ENCODE measurements at regions not wholly inside any gene's neighbourhood (a gene's known extent, or its start where the extent isn't known, plus 50 kb on each side); places are given as distances from the start of the nearest gene placed in this dataset.
A peak's percentile ranks its signal among the peaks of the same experiment; 100 is the strongest.

DNA sequence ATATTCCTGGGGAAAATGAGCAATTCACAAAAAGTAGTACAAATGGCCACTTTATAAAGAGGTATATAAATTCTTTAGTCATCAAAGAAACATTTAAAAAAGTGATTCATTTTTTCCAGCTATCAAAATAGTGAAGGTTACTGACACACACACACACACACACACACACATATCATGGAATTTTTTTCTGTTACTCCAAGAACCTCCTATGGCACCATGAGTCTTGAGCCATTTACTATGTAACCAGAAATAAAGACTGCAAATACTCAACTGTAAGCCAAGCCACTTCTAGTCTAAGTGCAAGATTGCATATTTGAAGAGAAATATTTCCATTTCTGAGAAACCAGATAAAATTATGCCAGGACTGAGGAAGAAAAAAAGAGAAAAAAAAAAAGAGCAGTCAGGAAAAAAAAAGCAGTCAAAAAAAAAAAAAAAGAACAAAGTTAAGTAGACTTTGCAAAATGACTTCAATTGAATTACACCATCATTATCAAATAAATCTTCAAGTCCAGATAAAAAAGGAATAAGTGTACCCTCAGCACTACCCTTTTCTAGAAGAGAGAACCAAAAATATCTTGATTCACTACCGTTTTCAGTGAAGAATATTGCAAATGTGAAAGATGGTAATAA lies 275.7 kb downstream of the DAD1 start:
- no peaks in the 10 kb centered on the region for H3K36me3 ChIP-seq
- no peak for TF ChIP-seq CTCF (IDR thresholded peaks at IDR 0.05)
- intact Hi-C loops (cut with DNase I; ENCODE audit: low total_unique reads), result loop anchor here (5.0 kb wide), 1 partner anchor 36 kb away; no protein-coding TSS in a partner anchor
- H3K4me3 ChIP-seq, result no peak overlapping the region
- peaks cover 0 to 23% (median 5%) of the 10 kb centered on the region in 4 donors for H3K4me1 ChIP-seq
- no peaks in the 10 kb centered on the region for H3K9me3 ChIP-seq
- H3K27me3 ChIP-seq, result no peaks in the 10 kb centered on the region
- peak overlapping the region in 1 of 2 donors; percentile 14 for H3K27ac ChIP-seq
- no peak for DNase-seq

DNA sequence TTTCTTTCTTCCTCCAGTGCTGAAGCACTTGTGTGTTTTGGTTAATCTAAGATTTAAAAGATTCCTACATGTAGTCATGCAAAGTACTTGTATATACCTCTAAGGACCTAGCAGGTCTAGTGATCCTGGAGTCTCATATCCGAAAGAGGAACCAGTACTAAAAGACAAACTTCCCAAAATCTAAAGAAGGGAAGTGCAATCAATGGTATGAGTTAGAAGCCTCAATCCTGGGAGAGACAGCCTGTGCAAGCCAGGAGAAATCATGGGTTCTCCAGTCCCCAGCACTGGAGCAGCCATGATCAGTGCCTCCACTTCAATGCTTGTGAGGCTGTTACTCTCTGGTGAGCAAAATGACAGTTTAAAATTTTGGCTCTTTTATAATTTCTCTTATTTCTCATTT lies 277.4 kb downstream of the DAD1 start:
- TF ChIP-seq CTCF (IDR thresholded peaks at IDR 0.05), result no peak
- Histone ChIP-seq H3K27me3 (no peaks in the 10 kb centered on the region), H3K4me1 (peaks cover 0 to 38% (median 5%) of the 10 kb centered on the region in 4 donors), H3K4me3 (no peak overlapping the region), H3K9me3 (no peaks in the 10 kb centered on the region), H3K36me3 (no peaks in the 10 kb centered on the region), H3K27ac (no peak overlapping the region)
- DNase-seq, result no peak
- intact Hi-C loops (cut with DNase I; ENCODE audit: low total_unique reads), result loop anchor here (5.0 kb wide), 1 partner anchor 34 kb away; no protein-coding TSS in a partner anchor

DNA sequence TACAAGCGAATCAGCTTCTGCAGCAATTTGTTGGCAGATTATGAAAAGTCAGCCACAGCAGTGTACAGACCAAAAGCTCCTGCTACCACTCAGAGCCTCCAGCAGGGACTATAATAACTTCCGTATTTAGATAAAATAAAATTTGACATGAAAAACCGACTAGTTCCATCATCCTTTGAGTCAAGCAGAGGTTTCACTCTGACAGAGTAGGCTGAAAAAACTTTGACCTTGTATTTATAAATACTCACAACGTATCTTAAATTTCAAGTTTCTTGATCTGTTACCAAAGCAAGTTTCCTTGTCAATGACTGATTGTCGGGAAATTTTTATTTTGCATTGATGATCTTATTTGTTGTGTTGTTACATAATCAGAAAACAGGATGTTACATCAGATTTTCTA lies 283.4 kb downstream of the DAD1 start:
- Histone ChIP-seq H3K27me3 (no peaks in the 10 kb centered on the region), H3K9me3 (no peaks in the 10 kb centered on the region), H3K27ac (no peak overlapping the region), H3K4me3 (no peak overlapping the region), H3K4me1 (peaks cover 0 to 49% (median 1%) of the 10 kb centered on the region in 4 donors), H3K36me3 (no peaks in the 10 kb centered on the region)
- no peak for TF ChIP-seq CTCF (IDR thresholded peaks at IDR 0.05)
- intact Hi-C loops (cut with DNase I; ENCODE audit: low total_unique reads), result no loop called here
- no peak for DNase-seq

DNA sequence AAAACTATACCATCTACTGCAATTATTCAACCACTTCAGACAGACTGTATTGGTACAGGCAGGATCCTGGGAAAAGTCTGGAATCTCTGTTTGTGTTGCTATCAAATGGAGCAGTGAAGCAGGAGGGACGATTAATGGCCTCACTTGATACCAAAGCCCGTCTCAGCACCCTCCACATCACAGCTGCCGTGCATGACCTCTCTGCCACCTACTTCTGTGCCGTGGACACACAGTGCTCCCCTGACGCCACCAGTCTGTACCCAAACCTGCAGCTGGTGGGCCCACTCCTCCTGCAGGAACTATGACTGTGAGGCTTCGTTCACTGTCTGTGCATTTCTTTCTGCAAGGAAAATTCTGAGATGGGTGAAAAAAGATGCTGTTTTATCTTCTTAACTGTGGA lies 284.7 kb downstream of the DAD1 start:
- intact Hi-C loops (cut with DNase I; ENCODE audit: low total_unique reads), result no loop called here
- peak overlapping the region in 1 of 2 donors; percentile 21 for H3K4me3 ChIP-seq
- DNase-seq, result no peak

DNA sequence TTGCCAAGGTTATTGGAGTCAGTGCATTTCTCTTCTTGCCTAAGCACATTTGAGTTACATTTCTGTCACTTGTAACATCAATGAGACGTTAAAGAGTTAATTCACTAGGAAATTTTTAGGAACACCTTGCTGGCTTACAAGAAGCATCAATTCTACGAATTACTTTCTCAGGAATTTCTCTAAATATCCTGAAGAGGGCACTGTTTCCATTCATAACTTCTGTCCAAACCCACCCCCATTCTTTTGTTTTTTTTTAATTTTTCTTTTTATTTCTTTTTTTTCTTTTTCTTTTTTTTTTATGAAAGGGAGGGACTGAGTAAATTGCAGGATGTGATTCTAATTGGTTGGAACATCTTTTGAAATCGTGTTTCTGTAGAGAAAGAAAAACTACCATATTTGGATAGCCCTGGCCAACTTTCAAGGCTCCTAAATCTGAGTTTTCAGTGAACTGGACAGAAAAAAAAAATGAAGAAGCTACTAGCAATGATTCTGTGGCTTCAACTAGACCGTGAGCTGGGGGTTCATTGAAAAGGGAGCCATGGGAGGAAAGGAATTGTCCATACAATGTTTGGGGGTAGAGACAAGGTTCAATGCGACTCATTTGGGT lies 285.3 kb downstream of the DAD1 start:
- intact Hi-C loops (cut with DNase I; ENCODE audit: low total_unique reads), result no loop called here
- DNase-seq, result no peak
- H3K27me3 ChIP-seq, result no peaks in the 10 kb centered on the region
- peak; percentile 42 to 51 for TF ChIP-seq CTCF (IDR thresholded peaks at IDR 0.05)
- H3K9me3 ChIP-seq, result no peaks in the 10 kb centered on the region
- H3K36me3 ChIP-seq, result no peaks in the 10 kb centered on the region
- H3K4me3 ChIP-seq, result peak overlapping the region in 1 of 2 donors; percentile 21
- H3K27ac ChIP-seq, result peak overlapping the region in 1 of 2 donors; percentile 71
- peaks cover 0 to 49% (median 1%) of the 10 kb centered on the region in 4 donors for H3K4me1 ChIP-seq

More for the DNA sequence above, 284.7 kb downstream of the DAD1 start:
- no peaks in the 10 kb centered on the region for H3K36me3 ChIP-seq
- no peak for TF ChIP-seq CTCF (IDR thresholded peaks at IDR 0.05)
- H3K27ac ChIP-seq, result peak overlapping the region in 1 of 2 donors; percentile 71
- H3K9me3 ChIP-seq, result no peaks in the 10 kb centered on the region
- H3K4me1 ChIP-seq, result peaks cover 0 to 49% (median 1%) of the 10 kb centered on the region in 4 donors
- H3K27me3 ChIP-seq, result no peaks in the 10 kb centered on the region
